ENCODE measurements at regions not wholly inside any gene's neighbourhood (a gene's known extent, or its start where the extent isn't known, plus 50 kb on each side); places are given as distances from the start of the nearest gene placed in this dataset.

DNA sequence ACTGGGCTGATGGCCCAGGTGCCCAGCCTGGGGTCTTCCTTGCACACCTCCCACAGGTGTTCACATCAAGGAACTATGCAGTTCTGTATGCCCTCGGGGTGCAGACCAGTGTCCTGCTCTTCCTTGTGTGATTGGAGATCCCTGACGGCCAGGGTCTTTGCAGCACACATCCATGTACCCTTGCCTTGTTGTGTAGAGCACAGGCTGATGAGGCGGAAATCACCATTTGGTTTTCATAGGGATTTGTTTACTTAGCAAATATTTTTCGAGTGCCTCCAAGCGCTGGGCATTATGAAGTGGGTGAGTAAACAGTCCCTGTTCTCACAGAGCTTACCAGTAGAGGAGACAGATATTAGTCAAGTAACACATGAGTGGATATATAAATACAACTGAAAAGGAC lies 209.3 kb upstream of the UMPS start:
- TF ChIP-seq ZFX (IDR thresholded peaks at IDR 0.05) (no peak), CTCF (conservative IDR thresholded peaks at IDR 0.05) (no peak)
- no peak overlapping the region for H3K27ac ChIP-seq

DNA sequence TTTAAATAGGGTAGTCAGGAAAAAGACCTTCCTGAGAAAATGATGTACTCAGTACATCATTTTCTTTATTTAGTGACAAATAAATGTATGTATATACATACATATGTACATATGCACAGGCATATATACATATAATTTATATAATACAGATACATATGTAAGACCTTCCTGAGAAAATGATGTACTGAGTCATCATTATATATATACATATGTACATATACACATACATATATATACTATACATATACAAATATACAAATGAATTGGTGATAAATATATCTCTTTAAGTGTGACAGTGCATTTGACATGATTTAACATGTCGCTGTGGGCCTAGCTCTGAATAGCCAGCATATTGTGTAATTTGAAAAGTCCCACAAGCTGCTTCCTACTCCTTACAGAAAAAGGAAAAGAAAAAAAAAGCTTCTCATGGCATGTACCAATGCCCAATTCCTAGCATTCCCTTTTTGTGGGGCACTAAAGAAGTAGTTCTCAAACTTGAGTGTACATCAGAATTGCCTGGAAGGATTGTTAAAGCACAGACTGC lies 208.1 kb upstream of the UMPS start:
- no peak overlapping the region for H3K27ac ChIP-seq
- no peak for TF ChIP-seq ZFX (IDR thresholded peaks at IDR 0.05)

- no peak overlapping the region for H3K27ac ChIP-seq
- peak; percentile 33 for TF ChIP-seq CTCF (conservative IDR thresholded peaks at IDR 0.05)
- TF ChIP-seq ZFX (IDR thresholded peaks at IDR 0.05): no peak
Observed at GRCh38 chr3:124526601-124527000, 203.7 kb upstream of the UMPS start.

DNA sequence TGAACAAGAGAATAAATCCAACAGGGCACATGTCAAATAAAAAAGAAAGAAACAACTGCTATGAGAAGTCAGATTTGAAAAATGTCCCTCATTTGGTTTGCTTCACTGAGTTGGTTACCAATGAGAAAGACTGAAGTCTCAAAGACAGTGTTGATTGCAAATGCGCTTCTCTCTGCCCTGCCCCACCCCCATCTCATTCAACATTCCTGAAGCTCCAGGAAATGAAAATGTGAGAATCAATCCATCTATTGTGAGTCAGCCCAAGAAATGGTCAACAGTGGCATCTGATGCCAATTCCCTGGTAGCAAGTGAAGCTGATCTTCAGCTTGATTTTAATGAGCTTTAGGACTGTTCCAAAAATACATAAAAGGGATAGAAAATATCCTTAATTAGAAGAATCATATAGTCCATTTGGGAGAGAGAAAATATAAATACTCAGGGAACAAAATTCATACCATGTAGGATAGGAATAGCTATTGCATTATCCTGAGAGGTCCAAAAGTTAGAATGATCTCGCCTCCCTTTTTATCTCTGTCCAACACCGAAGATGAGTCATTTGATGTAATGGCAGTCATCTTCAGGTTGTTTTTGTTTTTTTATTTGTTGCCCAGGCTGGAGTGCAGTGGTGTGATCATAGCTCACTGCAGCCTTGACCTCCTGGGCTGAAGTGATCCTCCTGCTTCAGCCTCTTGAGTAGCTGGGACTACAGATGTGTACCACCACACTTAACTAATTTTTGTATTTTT lies 200.3 kb upstream of the UMPS start:
- TF ChIP-seq CTCF (conservative IDR thresholded peaks at IDR 0.05) (no peak), ZFX (IDR thresholded peaks at IDR 0.05) (no peak)
- no peak overlapping the region for H3K27ac ChIP-seq

DNA sequence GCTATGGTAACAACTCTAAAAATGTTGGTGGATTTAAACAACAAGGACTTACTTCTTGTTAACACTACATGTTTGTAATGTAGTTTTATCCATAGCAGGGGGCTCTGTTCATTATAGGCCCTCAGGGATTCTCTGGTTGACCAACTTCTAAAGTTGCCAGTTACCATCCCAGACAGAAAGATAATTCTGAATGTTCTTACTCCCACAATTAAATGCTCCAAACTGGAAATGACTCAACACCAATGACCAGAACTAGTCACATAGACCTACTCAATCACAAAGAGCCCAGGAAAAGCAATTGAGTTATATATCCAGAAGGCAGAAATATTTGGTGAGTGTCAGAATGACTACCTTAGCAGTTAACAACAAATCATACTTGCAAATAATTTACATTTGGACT lies 199.3 kb upstream of the UMPS start:
- H3K27ac ChIP-seq: no peak overlapping the region
- TF ChIP-seq ZFX (IDR thresholded peaks at IDR 0.05): no peak
- TF ChIP-seq CTCF (conservative IDR thresholded peaks at IDR 0.05): no peak

DNA sequence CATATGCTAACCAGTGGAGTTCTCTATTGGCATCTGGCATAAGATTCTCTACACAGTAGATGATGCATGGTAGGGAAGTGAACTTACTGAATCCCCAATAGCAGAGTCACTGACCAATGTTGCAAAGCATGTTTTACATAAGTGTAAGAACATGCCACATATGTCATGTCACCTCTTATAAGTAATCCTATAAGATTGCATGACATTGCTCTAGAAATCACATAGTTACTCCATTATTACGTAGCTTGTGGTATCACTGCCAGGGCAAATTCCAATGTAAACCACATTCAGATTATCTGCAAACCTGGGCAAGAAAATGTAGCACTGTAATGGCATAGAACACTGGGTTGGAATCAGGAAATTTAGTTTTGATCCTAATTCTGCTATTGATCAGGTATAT lies 198.2 kb upstream of the UMPS start:
- TF ChIP-seq CTCF (conservative IDR thresholded peaks at IDR 0.05) (no peak), ZFX (IDR thresholded peaks at IDR 0.05) (no peak)
- H3K27ac ChIP-seq: no peak overlapping the region

GRCh38 chr3:124535306-124535705 lies 194.9 kb upstream of the UMPS start:
- H3K27ac ChIP-seq: no peak overlapping the region
- TF ChIP-seq CTCF (conservative IDR thresholded peaks at IDR 0.05): no peak
- no peak for TF ChIP-seq ZFX (IDR thresholded peaks at IDR 0.05)
